CD4-positive, alpha-beta T cell treated with Interleukin-2 at 100 ng/mL for 4 hours (primary cell): ENCODE measurements at regions not wholly inside any gene's neighbourhood (a gene's known extent, or its start where the extent isn't known, plus 50 kb on each side); places are given as distances from the start of the nearest gene placed in this dataset.

Experiments
- DNase-seq: peaks from one replicate; pipeline ENCODE4 v3.0.0-alpha.2; 2020; ENCODE audit warnings: low spot score

DNA sequence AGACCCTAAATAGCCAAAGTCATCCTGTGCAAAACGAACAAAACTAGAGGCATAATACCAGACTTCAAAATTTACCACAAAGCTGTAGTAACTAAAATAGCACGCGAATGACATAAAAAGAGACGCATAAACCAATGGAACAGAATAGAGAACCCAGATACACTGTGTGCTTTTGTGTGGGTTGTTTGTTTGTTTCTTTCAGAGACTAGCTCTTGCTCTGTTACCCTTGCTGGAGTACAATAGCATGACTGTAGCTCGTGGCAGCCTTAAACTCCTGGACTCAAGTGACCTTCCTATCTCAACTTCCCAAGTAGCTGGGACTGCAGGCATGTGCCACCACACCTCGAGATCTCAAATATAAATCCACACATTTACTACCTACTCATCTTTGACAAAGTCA, 1314.6 kb upstream of the GBE1 start:
- DNase-seq: no peak

DNA sequence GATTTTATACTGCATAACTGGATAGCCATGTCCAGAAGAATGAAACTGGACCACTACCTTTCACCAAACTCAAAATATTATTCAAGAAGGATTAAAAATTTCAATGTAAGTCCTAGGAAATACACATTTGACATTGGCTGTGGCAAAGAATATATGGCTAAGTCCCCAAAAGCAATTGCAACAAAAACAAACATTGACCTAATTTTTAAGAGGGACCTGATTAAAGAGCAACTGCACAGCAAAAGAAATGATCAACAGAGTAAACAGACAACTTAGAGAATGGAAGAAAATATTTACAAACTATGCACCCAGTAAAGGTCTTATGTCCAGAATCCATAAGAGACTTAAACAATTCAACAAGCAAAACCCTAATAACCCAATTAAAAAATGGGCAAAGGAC, 1313.0 kb upstream of the GBE1 start:
- no peak for DNase-seq

DNA sequence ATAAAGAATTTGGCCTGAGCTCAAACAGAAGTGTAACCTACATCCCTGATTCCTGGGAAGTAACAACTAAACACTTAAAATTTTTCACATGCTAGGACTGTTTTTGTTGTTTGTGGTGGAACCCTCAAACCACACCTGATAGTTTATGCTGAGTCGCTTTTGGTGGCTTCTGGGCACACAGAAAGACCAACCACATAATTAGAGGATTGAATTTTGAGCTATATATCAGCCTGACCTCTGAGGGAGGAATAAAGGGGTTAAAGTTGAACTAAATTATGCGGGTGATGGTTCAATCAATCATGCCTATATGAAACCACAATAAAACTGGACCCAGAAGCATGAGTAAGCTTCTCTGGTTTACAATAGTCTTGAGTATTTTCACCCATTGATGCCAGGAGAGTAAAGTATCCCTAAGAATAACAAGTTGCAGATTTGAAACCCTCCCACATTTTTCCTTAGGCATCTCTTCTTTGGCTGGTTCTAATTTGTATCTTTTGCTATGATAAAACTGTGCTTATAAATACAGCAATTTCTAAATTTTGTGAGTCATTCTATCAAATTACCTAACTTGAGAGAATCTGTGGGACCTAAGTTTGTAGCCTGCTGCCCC, 1304.5 kb upstream of the GBE1 start:
- DNase-seq: no peak

DNA sequence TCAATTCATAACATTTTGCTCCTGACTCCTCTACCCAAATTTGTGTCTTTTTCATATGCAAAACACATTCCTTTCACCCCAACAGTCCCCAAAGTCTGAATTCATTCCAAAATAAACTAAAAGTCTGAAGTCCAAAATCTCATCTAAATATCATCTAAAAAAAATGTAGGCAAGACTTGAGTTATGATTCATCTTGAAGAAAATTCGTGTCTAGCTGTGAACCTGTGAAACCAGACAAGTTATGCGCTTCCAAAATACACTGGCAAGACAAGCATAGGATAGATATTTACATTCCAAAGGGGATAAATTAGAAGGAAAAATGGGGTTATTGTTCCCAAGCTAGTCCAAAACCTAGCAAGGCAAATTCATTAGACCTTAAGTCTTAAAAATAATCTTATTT, 1302.0 kb upstream of the GBE1 start:
- DNase-seq: no peak

DNA sequence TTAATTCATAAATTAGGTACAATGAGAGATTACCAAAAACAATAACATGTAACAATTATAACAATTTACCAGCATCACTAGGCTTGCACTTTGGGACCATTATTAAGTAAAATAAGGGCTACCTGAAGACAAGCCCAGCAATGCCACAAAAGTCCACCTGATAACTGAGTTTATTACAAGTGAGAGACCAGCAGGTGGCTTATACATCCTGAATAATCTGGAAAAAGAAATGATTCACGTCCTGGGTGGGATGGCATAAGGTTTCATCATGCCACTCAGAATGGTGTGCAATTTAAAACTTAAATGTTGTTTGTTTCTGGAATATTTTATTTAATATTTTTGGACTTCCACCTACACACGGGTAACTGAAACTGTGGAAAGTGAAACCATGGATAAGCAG, 1287.1 kb upstream of the GBE1 start:
- no peak for DNase-seq

DNA sequence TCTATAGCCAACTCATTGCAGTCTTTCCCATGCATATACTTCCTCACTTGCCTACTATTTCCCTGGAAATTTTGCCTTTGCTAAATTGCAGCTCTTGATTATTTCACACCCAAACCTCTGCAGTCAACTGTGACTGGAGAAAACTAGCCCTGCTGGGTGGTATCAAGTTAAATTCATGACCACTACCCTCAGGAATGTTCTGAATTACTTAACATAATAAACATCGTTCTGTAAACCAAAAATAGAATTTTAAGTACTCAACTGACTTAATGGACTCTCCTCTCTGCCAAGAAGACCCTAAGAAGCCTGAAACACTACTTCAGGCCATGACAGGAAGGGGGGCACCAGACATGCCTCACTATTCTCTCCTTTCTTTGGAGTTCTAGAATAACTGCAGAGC, 1278.0 kb upstream of the GBE1 start:
- no peak for DNase-seq

DNA sequence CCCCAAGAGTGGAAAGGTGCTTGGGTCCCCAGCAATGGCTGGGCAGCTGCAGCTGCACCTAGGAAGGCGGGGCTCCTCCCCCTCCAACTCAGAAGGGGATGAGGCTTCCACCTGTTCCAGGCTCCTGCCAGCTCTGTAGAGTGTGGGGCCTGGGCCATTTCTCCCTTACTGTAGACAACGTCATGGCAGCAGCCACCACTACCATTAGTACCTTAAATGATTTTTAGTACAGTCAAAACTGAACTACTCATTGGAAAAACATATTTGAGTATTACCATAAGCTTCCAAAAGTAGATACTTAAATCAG, 1274.2 kb upstream of the GBE1 start:
- DNase-seq: no peak

DNA sequence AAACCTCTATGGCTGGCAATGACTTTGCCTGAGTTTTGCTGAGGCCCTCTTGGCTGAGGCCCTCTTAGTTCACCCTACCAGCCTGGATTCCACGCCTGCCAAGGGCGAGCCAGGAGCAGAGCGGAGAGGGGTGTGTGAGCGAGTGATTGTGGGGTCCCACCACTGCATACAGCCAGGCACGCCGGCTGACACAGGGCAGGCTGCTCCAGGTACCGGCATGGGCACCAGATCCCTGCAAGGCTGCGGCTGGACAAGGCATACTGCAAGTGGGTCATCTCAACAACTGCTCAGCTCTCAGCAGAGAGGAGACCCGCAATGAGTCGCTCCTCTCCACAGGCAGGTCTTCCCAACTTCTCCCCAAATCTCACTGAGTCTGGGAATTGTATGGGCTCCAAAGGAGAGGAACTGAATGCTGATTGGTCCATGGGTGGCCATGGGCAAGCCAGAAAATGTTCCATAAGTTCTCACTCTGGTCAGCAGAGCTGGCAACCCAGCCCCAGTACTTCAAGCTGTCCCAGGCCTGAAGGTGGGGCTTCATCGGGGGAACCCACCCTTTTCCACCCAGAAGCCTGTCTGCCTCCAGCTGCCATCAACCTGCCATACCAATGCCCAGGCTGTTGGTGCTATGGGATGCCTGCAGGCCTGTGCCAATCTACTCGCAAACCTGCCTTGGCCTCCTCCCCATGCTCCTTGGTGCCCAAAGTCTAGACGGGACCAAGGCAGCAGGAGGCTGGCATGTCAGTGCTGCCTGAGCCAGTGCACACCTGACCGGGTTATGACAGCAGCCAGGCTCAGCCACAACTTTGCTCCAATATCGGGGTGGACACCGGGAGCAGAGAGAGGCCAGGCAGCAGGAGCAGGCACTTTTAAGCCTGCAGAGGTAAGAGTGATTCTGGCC, 1273.6 kb upstream of the GBE1 start:
- no peak for DNase-seq

DNA sequence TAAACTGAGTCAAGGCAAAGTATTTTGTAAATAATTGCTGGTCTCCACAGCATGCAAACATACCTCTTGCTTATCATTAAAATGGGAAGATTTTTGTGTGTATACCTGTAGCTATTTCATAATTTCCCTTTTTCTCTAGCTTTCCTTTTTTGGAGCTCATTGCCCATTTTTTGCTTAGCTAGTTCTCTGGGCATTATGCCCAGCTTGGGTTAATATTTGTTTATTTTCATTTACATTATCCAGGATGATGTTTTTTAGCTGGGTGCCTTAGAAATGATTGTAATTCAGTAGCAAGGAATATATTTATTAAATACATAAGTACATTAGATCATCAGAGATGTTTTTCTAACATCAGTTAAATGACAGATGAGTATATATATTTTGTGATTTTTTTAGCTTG, 1271.7 kb upstream of the GBE1 start:
- no peak for DNase-seq

DNA sequence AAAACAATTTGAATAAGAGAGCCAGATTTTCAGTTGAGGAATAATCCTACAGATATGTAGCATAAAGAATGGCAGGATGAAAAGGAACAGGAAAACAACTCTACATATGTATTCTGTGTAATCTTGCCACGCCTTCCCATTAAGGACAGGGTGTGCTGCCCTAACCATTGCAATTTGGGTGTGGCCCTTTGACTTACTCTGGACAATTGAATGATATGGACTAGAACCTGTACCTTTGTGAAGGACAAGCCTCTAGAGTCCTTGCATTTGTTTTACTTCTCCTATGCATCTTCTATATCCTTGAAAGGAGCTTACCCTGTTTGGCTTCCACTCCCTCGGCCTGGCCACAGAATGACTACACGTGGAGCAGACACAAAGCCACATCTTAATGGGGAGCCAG, 1261.6 kb upstream of the GBE1 start:
- no peak for DNase-seq

DNA sequence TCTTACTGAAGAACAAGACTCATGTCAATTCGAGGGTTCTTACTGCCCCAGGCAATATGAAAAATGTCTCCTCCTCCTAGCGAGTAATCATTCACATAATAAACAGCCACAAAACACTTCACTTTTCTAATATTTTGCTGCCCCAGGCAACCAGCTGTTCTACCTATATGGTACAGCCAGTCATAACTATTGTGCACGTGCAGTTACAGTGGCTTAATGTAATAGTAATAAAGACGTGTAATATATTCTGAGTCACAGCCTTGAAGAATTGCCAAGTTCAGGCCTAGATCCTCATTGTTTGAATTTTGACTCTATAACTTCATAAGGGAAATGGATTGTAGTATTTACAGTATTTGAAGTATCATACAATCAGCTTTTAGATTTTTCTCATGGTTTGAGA, 1250.0 kb upstream of the GBE1 start:
- no peak for DNase-seq

DNA sequence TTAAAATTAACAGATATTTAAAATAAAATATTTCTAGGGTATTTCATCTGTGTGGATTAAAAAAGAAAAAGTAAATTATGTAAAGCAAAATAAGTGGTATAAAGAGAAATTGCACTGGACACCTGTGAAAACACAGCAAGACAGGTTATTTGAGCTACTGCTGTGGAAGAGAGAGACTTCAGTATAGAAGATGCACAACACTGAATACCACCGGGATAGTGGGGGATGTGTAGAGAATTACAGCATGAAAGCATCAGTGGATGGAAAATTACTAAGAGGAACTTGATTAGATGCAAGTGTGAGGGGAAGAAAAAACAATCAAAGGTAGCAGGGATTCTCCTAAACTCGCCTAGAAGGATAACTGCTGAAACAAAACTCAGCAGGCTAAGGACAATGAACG, 1242.5 kb upstream of the GBE1 start:
- no peak for DNase-seq

DNA sequence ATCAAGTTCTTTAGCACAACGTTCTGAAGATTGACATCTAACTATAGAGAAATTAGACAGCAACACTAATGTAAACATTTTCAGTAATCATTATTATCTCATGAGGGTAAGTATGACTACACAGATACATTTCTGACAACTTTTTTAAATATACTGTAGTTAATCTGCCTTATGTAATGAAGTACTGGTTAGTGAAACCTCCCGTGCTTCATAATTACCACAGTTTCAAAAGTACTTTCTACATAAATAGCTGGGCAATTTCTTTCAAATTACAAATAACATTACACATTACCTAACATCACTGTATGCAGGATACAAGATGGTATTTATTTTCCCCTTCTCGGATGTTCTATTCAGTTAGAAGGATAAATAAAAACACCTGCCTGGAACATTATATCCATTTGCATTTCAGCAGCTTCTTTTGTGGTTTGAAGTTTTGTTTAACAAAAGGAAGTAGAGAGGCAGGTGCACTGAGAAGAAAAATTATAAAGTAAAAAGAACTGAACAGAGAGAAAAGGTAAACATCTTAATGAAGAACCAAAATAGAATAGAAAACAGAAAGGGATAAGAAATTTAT, 1241.5 kb upstream of the GBE1 start:
- no peak for DNase-seq

DNA sequence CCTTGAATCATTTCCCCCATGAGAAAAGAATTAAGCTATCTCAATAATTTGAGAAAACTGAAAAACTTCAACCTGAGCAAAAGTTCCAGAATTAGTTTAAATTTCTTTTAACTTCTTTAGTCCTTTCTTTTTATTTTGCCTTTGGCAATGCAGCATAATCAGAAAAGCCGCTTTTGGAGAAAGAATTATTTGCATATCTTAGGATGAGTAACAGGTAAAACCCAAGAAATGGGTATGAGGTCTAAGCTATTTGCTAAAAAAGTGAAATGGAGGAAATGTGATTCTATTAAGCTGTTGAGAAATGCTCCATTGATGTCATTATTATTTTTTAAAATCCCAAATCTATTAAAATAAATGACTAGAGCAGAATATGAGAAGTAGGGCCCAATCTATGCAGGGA, 1238.3 kb upstream of the GBE1 start:
- DNase-seq: no peak

DNA sequence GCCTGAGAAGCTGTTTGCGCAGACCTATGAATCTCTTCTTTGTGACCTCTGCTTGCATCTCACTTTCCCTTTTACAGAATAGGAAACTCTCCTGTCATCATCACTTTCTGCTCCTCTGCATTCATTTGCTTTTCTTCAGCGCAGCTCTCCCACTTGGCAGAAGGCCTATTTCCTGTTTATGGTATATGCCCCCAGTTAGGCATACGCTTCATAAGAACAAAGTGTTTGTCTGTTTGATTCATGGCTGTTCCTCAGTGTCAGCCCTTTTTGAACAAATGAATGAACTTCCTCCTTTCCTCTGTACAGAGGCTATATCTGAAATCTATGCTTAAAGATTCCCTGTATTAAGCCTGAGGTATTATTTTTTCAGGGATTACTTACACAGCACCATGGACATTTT, 1216.9 kb upstream of the GBE1 start:
- no peak for DNase-seq

DNA sequence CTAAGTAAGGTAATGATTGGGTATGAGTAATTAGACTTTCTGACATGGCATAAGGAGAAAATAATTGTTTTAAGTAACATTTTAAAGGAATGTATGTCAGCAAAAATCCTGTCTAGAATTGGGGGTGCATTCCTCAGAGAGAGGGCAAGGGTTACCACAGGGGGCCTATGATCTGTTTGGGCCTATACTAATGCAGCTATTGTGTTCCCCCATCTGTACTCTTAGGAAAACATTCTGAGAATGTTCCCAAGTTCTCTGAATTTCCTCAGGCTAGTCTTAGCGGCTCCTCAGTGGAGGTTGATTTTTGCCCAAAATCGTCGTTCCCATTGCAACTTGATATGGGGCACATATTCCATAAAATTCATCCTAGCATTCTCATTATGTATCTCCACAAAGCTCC, 1216.4 kb upstream of the GBE1 start:
- no peak for DNase-seq

DNA sequence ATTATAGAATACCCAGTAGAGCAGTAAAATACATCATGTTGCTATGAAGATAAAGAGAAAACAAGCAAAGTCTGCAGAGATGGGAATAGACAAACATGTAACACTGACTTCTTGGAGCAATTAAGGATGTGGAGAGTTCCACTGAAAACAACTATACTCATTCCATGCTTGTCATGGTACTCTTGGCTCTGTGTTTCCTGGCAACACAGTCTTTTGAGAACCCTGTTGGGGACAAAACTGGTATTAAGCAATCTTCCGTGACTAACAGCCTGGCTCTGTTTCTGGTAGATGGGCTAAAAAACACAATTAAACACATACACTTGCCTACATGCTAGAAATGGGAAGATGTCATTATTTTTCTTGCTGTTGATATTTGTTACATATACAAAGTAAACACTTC, 1212.3 kb upstream of the GBE1 start:
- no peak for DNase-seq

DNA sequence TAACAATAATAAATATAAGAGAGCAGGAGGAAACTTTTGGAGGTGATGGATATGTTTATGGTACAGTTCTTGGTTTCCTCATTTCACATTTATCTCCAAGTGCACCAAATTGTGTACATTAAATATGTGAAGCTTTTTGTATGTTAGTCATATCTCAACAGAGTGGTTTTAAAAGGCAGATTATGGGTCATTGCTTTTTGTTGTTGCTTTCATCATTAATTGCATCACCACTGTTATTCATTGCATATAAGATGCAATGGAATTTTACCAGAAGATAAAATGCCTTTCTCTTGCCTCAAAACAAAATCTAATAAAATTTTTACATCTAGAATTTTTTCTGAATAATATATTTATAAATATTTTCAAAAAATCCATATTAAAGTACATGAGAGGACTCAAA, 1198.9 kb upstream of the GBE1 start:
- DNase-seq: no peak

DNA sequence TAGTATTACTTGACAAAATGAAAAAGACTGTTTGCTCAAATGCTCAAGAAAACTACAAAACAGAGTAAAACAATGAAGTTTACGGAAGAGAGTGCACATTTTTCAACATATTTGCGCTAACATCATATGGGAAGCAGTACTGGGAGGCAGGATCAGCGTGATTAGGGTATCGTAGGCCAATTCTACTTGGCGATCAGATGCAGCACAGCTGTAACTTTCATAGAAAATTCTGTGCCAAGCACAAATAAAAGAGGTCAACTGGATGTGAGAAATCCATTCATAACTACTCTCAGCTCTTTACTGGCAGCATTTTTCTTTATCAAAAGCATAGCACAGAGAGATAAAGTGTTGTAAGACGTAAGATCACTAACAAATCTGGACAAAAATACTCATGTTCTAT, 1196.3 kb upstream of the GBE1 start:
- DNase-seq: no peak

DNA sequence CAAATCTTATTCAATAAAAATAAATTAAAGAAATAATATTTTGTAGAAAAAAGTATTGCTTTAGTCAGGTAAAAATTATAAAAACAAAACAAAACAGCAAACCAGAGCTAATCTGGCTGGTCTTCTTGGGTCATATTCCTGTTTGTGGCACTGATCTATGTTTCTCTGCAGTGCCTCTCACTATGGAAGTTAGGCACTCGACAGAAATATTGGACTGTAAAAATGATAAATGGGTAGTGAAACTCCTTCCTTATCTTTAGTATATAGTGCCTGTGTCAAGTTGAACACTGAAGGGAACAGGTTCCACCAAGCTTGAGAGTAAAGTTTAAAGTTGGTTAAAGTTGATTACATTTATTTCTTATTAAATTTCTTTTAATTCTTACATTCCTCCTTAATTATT, 1195.6 kb upstream of the GBE1 start:
- no peak for DNase-seq

DNA sequence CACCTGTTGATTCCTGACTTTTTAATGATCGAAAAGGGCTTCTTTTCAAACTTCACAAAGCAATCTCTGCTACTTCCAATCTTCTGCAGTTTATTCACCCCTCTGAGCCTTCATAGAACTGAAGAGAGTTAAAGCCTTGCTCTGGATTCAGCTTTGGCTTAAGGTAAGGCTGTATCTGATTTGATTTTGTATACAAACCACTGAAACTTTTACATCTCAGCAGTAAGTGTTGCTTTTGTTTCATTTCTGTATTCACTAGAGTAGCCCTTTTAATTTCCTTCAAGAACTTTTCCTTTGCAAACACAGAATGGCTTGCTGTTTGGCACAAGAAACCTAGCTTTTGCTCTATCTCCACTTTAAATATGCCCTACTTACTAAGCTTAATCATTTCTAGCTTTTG, 1193.0 kb upstream of the GBE1 start:
- no peak for DNase-seq

DNA sequence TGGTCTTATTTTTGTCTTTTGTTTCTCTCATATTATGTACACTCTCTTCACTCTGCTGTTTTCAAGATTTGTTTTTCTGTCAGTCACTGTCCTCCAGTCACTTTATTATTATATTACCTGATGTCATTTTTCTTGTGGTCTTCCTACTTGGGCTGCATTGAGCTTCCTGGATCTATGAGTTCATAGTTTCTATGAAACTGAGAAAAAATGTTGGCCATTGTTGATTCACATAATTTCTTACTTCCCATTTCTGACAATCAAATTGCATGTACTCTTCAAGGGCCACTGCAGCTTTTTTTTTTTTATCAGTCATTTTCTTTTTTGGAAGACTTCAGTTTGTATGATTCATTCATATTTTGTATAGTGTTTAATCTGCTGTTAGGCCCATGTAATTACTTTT, 1180.6 kb upstream of the GBE1 start:
- no peak for DNase-seq

DNA sequence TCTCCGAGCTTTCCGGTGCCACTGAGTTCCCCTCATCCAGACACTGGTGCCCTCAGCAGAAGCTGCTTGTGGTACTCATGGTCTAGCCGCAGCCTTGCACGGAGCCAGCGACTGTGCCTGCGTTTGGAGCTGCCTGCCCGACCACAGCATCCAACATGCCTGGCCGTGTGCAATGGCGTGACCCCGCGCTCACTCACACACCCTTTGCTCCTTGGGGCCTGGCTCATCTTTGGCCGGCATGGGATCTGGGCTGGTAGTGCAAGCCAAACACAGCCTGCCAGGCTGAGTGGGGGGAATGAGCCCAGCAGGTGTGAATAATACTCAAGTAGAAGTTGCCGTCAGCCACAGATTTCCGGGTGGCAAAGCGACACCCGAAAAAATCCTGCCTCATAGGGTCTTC, 1178.7 kb upstream of the GBE1 start:
- no peak for DNase-seq
